HL-60 (cell line): ENCODE measurements at regions not wholly inside any gene's neighbourhood (a gene's known extent, or its start where the extent isn't known, plus 50 kb on each side); places are given as distances from the start of the nearest gene placed in this dataset.

ENCODE experiments used
- CTCF ChIP-seq: IDR thresholded peaks from one replicate; pipeline ENCODE4 v1.5.1; 2011; ENCODE audit warnings: low read length, control low read depth, inconsistent platforms; ENCODE audit not compliant: insufficient read depth
- POLR2AphosphoS5 ChIP-seq: IDR thresholded peaks from 2 replicates; pipeline ENCODE4 v1.6.1; 2012; ENCODE audit warnings: low read depth

GRCh38 chr15:36495456-36495991 is 83.9 kb upstream of the CDIN1 start:
- TF ChIP-seq CTCF: no peak
- TF ChIP-seq POLR2AphosphoS5: no peak
